SU-DHL-6 (cell line): ENCODE measurements at regions not wholly inside any gene's neighbourhood (a gene's known extent, or its start where the extent isn't known, plus 50 kb on each side); places are given as distances from the start of the nearest gene placed in this dataset.

Experiments used
- H2AFZ ChIP-seq: fragments of 200-600 bp; sonication (generic); 2 replicates; pipeline ENCODE4 v1.6.1; 2014; ENCODE audit warnings: low read depth, mild to moderate bottlenecking, moderate library complexity, mixed read lengths, antibody characterized with exemption, low read length; ENCODE audit not compliant: severe bottlenecking
- H3F3A ChIP-seq: fragments of 200-600 bp; shearing (Covaris generic); 2 replicates; pipeline ENCODE4 v1.6.0; 2016; ENCODE audit warnings: antibody characterized with exemption, mild to moderate bottlenecking; ENCODE audit not compliant: insufficient read depth
- H3K27ac ChIP-seq: fragments of 200-600 bp; sonication (generic); 2 replicates; pipeline ENCODE4 v1.5.1; 2016; ENCODE audit warnings: low read depth, mild to moderate bottlenecking, low read length, moderate library complexity, mixed read lengths
- H3K27me3 ChIP-seq: fragments of 200-600 bp; sonication (generic), shearing (Covaris generic); 2 replicates; pipeline ENCODE4 v1.6.0; 2014; ENCODE audit warnings: mild to moderate bottlenecking, low read length
- H3K36me3 ChIP-seq: fragments of 200-600 bp; sonication (generic); 2 replicates; pipeline ENCODE4 v1.6.1; 2014; ENCODE audit warnings: mild to moderate bottlenecking, low read length, mixed read lengths
- H3K4me2 ChIP-seq: fragments of 300-600, 200-600 bp; shearing (Covaris generic), sonication (generic); 2 replicates; pipeline ENCODE4 v1.6.0; 2014; ENCODE audit warnings: low read length, low read depth, mild to moderate bottlenecking; ENCODE audit not compliant: poor library complexity, severe bottlenecking
- H3K4me3 ChIP-seq: fragments of 200-600 bp; sonication (generic); 2 replicates; pipeline ENCODE4 v1.5.1; 2014; ENCODE audit warnings: antibody characterized with exemption, low read length, mild to moderate bottlenecking, mixed read lengths; ENCODE audit not compliant: insufficient read depth, poor library complexity, severe bottlenecking
- H3K79me2 ChIP-seq: fragments of 200-600 bp; sonication (generic); 2 replicates; pipeline ENCODE4 v1.6.1; 2014; ENCODE audit warnings: mild to moderate bottlenecking, low read length, moderate library complexity; ENCODE audit not compliant: insufficient read depth
- H3K9ac ChIP-seq: fragments of 200-600 bp; sonication (generic); 2 replicates; pipeline ENCODE4 v1.7.0; 2014; ENCODE audit warnings: mild to moderate bottlenecking, low read length
- H3K9me2 ChIP-seq: fragments of 200-600 bp; sonication (generic); replicated peaks from 2 replicates; pipeline ENCODE4 v1.6.1; 2014; ENCODE audit warnings: low read length; ENCODE audit not compliant: insufficient read depth
- H3K9me3 ChIP-seq: fragments of 200-600 bp; sonication (generic); 2 replicates; pipeline ENCODE4 v1.6.1; 2014; ENCODE audit warnings: low read length, mixed read lengths; ENCODE audit not compliant: insufficient read depth
- H4K20me1 ChIP-seq: fragments of 200-600 bp; sonication (generic); 2 replicates; pipeline ENCODE4 v1.6.1; 2014; ENCODE audit warnings: low read depth, mild to moderate bottlenecking, antibody characterized with exemption, low read length, moderate library complexity, mixed read lengths
- CTCF ChIP-seq: fragments of 200-600 bp; sonication (generic); IDR thresholded peaks from one replicate; pipeline ENCODE4 v1.5.1; 2017; ENCODE audit warnings: antibody characterized with exemption, mild to moderate bottlenecking, low read length, moderate library complexity; ENCODE audit not compliant: insufficient read depth, poor library complexity, severe bottlenecking
- EZH2phosphoT487 ChIP-seq: fragments of 200-600 bp; sonication (generic), shearing (Covaris generic); conservative IDR thresholded peaks from 2 replicates; pipeline ENCODE4 v1.6.1; 2018; ENCODE audit warnings: mild to moderate bottlenecking, antibody characterized with exemption, low read length, moderate library complexity, mixed read lengths

- H2AFZ ChIP-seq: no peak overlapping the region
- H3K9ac ChIP-seq: no peak overlapping the region
- H3K9me2 ChIP-seq: no peaks in the 10 kb centered on the region
- no peaks in the 10 kb centered on the region for H3F3A ChIP-seq
- no peak overlapping the region for H3K4me3 ChIP-seq
- no peak overlapping the region for H3K27ac ChIP-seq
- TF ChIP-seq CTCF (no peak), EZH2phosphoT487 (no peak)
- no peaks in the 10 kb centered on the region for H3K27me3 ChIP-seq
- no peaks in the 10 kb centered on the region for H3K9me3 ChIP-seq
- H3K4me2 ChIP-seq: no peak overlapping the region
- no peaks in the 10 kb centered on the region for H4K20me1 ChIP-seq
- no peaks in the 10 kb centered on the region for H3K79me2 ChIP-seq
- H3K36me3 ChIP-seq: no peaks in the 10 kb centered on the region
Observed at GRCh38 chr6:223763-224162, 68.5 kb upstream of the DUSP22 start.

- Histone ChIP-seq H3K27ac (no peak overlapping the region), H3K9me2 (no peaks in the 10 kb centered on the region), H3K9me3 (no peaks in the 10 kb centered on the region), H3K4me2 (no peak overlapping the region), H4K20me1 (no peaks in the 10 kb centered on the region), H3K9ac (no peak overlapping the region), H3F3A (no peaks in the 10 kb centered on the region), H3K36me3 (no peaks in the 10 kb centered on the region), H3K79me2 (no peaks in the 10 kb centered on the region), H3K27me3 (no peaks in the 10 kb centered on the region), H2AFZ (no peak overlapping the region), H3K4me3 (no peak overlapping the region)
- no peak for TF ChIP-seq CTCF
- TF ChIP-seq EZH2phosphoT487: no peak
Observed at GRCh38 chr6:224350-224749, 67.9 kb upstream of the DUSP22 start.

DNA sequence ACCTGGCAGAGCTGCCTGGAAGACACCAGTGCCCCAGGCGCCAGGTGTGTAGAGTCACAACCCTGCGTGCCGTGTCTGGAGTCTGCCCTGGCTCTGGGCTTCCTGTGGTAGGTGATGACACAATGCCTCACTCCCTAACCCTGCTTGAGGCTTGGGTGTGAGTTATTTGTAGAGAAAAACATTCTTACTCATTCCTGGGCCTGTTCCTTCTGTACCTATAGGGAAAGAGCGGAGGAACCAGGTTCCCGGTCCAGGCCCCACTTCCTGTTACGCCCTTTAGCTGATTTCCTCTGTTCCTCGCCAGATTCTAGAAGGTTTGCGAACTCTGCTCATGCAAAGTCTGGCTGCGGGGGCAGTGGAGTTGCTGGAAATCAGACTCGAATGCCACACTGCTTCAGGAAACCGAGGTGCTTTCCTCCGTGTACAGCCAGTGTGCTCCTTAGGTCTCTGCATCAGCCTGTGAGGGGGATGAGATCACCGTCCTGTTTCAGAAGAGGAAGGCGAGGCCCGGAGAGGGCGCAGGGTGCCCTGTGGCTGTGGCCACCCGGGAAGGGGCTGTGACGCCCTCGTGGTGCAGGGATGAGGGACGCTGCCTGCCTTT lies 67.1 kb upstream of the DUSP22 start:
- Histone ChIP-seq H2AFZ (no peak overlapping the region), H3K36me3 (no peaks in the 10 kb centered on the region), H3K27ac (no peak overlapping the region), H3K4me3 (no peak overlapping the region), H3K9me3 (no peaks in the 10 kb centered on the region), H3K9me2 (no peaks in the 10 kb centered on the region), H3K27me3 (no peaks in the 10 kb centered on the region), H3K4me2 (no peak overlapping the region), H3F3A (no peaks in the 10 kb centered on the region), H4K20me1 (no peaks in the 10 kb centered on the region), H3K79me2 (no peaks in the 10 kb centered on the region), H3K9ac (no peak overlapping the region)
- TF ChIP-seq EZH2phosphoT487 (no peak), CTCF (no peak)
